ENCODE measurements at regions not wholly inside any gene's neighbourhood (a gene's known extent, or its start where the extent isn't known, plus 50 kb on each side); places are given as distances from the start of the nearest gene placed in this dataset.

DNA sequence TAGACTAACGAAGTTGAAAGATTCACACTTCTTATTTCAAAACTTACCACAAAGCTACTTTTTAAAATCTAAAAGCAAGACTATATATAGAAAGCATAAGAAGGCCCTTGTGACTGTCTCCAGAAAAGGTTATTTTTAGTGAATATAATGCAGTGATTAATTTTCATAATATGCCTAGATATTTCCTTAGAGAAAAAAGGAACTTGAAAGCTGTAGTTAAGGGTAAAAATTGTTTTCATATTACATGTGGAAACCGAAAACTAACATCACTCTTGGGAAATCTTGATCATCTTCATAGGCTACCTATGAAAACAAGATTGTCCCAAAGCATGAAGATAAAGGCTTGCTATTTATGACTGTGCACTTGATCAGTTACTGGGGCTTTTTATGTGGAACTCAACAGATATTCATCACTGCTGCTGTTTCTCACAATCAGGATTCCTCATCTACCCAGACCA is 223.2 kb downstream of the SH2D4B start:
- TF ChIP-seq, protein P1, sequence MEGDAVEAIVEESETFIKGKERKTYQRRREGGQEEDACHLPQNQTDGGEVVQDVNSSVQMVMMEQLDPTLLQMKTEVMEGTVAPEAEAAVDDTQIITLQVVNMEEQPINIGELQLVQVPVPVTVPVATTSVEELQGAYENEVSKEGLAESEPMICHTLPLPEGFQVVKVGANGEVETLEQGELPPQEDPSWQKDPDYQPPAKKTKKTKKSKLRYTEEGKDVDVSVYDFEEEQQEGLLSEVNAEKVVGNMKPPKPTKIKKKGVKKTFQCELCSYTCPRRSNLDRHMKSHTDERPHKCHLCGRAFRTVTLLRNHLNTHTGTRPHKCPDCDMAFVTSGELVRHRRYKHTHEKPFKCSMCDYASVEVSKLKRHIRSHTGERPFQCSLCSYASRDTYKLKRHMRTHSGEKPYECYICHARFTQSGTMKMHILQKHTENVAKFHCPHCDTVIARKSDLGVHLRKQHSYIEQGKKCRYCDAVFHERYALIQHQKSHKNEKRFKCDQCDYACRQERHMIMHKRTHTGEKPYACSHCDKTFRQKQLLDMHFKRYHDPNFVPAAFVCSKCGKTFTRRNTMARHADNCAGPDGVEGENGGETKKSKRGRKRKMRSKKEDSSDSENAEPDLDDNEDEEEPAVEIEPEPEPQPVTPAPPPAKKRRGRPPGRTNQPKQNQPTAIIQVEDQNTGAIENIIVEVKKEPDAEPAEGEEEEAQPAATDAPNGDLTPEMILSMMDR (conservative IDR thresholded peaks at IDR 0.05 in 1 of 2, IDR thresholded peaks at IDR 0.05 in 1 of 2; ENCODE audit: low read depth in 1 of 2, low read length in 2 of 2), result no peak
- no peak for TF ChIP-seq EZH2 (IDR thresholded peaks at IDR 0.05; ENCODE audit: low read length, missing control alignments)
- no peak overlapping the region for H3K9ac ChIP-seq (ENCODE audit: insufficient read depth, low read length)
- no peaks in the 10 kb centered on the region for H3K9me3 ChIP-seq (ENCODE audit: control insufficient read depth, insufficient read depth, low read depth, low read length)
- no peaks in the 10 kb centered on the region for H4K20me1 ChIP-seq (ENCODE audit: control insufficient read depth, extremely low read depth, insufficient read depth, low read length)
- H3K4me2 ChIP-seq (ENCODE audit: extremely low read depth, insufficient read depth, low read length), result no peak overlapping the region
- no peaks in the 10 kb centered on the region for H3K4me1 ChIP-seq (ENCODE audit: control insufficient read depth, extremely low read depth, insufficient read depth, low read length)
- no peak overlapping the region for H3K4me3 ChIP-seq (replicated peaks in 1 of 4; ENCODE audit: control extremely low read depth in 1 of 4, insufficient read depth in 1 of 4, low read depth in 3 of 4, low read length in 4 of 4)
- no peak overlapping the region for H3K27ac ChIP-seq (ENCODE audit: insufficient read depth, low read length)
- H2AFZ ChIP-seq (ENCODE audit: low read length), result no peak overlapping the region
- H3K79me2 ChIP-seq (ENCODE audit: control insufficient read depth, insufficient read depth, low read length), result no peaks in the 10 kb centered on the region
- no peaks in the 10 kb centered on the region for H3K27me3 ChIP-seq (ENCODE audit: control insufficient read depth, insufficient read depth, low read length)
- no peak for DNase-seq (ENCODE audit: low read depth in 2 of 2)
- H3K36me3 ChIP-seq (ENCODE audit: control insufficient read depth, insufficient read depth, low read length), result no peaks in the 10 kb centered on the region

DNA sequence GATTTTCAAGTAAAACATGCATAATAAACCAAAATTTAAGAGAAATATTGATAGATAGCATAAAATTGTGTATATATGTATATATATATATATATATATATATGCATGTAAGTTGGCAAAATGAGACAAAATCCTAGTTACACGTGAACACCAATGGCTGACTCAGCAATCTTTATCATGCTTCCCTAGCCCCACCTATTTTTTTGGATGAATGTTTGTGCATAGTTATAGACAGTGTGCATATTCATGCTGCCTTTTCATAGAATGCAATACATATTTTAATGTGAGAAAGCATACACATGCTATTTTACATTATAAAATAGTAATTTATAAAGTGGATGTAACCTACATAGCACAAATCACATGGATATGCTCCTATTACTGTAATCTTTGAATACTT is 230.3 kb downstream of the SH2D4B start:
- Histone ChIP-seq H4K20me1 (ENCODE audit: control insufficient read depth, extremely low read depth, insufficient read depth, low read length) (no peaks in the 10 kb centered on the region), H3K36me3 (ENCODE audit: control insufficient read depth, insufficient read depth, low read length) (no peaks in the 10 kb centered on the region), H3K27me3 (ENCODE audit: control insufficient read depth, insufficient read depth, low read length) (no peaks in the 10 kb centered on the region), H3K27ac (ENCODE audit: insufficient read depth, low read length) (no peak overlapping the region), H3K9ac (ENCODE audit: insufficient read depth, low read length) (no peak overlapping the region), H3K4me1 (ENCODE audit: control insufficient read depth, extremely low read depth, insufficient read depth, low read length) (no peaks in the 10 kb centered on the region), H3K9me3 (ENCODE audit: control insufficient read depth, insufficient read depth, low read depth, low read length) (no peaks in the 10 kb centered on the region), H3K4me2 (ENCODE audit: extremely low read depth, insufficient read depth, low read length) (no peak overlapping the region), H3K4me3 (replicated peaks in 1 of 4; ENCODE audit: control extremely low read depth in 1 of 4, insufficient read depth in 1 of 4, low read depth in 3 of 4, low read length in 4 of 4) (no peak overlapping the region), H2AFZ (ENCODE audit: low read length) (no peak overlapping the region), H3K79me2 (ENCODE audit: control insufficient read depth, insufficient read depth, low read length) (no peaks in the 10 kb centered on the region)
- DNase-seq (ENCODE audit: low read depth in 2 of 2), result no peak
- TF ChIP-seq EZH2 (IDR thresholded peaks at IDR 0.05; ENCODE audit: low read length, missing control alignments), result no peak
- TF ChIP-seq, protein P1 (conservative IDR thresholded peaks at IDR 0.05 in 1 of 2, IDR thresholded peaks at IDR 0.05 in 1 of 2; ENCODE audit: low read depth in 1 of 2, low read length in 2 of 2), result no peak

DNA sequence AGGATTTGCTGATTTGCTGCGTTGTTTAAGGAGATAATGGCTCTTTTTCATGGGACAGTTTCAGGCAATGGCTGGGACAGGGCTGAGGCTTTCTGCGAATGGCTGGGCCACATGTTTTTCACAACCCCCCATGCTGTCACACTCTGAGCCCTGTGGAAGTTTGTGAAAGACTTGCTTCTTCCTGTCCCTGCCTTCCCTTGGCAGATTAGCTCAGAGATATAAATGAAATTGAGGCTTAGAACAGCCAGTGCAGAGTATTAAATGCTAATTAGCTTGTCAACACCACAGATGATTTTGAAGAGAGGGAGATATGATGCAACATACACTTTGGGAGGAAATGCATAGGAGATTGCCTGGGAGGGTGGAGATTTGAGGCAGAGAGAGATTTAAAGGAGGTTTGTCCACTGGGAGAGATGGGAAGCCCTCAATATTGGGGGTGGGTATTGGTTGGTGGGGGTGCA is 232.0 kb downstream of the SH2D4B start:
- no peaks in the 10 kb centered on the region for H3K79me2 ChIP-seq (ENCODE audit: control insufficient read depth, insufficient read depth, low read length)
- H3K36me3 ChIP-seq (ENCODE audit: control insufficient read depth, insufficient read depth, low read length), result no peaks in the 10 kb centered on the region
- DNase-seq (ENCODE audit: low read depth in 2 of 2), result no peak
- no peaks in the 10 kb centered on the region for H3K4me1 ChIP-seq (ENCODE audit: control insufficient read depth, extremely low read depth, insufficient read depth, low read length)
- H4K20me1 ChIP-seq (ENCODE audit: control insufficient read depth, extremely low read depth, insufficient read depth, low read length), result no peaks in the 10 kb centered on the region
- no peaks in the 10 kb centered on the region for H3K27me3 ChIP-seq (ENCODE audit: control insufficient read depth, insufficient read depth, low read length)
- H3K27ac ChIP-seq (ENCODE audit: insufficient read depth, low read length), result no peak overlapping the region
- no peaks in the 10 kb centered on the region for H3K9me3 ChIP-seq (ENCODE audit: control insufficient read depth, insufficient read depth, low read depth, low read length)
- H3K9ac ChIP-seq (ENCODE audit: insufficient read depth, low read length), result no peak overlapping the region
- no peak overlapping the region for H3K4me2 ChIP-seq (ENCODE audit: extremely low read depth, insufficient read depth, low read length)
- TF ChIP-seq EZH2 (IDR thresholded peaks at IDR 0.05; ENCODE audit: low read length, missing control alignments), result no peak
- TF ChIP-seq, protein P1 (conservative IDR thresholded peaks at IDR 0.05 in 1 of 2, IDR thresholded peaks at IDR 0.05 in 1 of 2; ENCODE audit: low read depth in 1 of 2, low read length in 2 of 2), result no peak
- H2AFZ ChIP-seq (ENCODE audit: low read length), result no peak overlapping the region
- no peak overlapping the region for H3K4me3 ChIP-seq (replicated peaks in 1 of 4; ENCODE audit: control extremely low read depth in 1 of 4, insufficient read depth in 1 of 4, low read depth in 3 of 4, low read length in 4 of 4)

Data from fibroblast of lung (primary cell).